GM23248 (cell line): ENCODE measurements at regions not wholly inside any gene's neighbourhood (a gene's known extent, or its start where the extent isn't known, plus 50 kb on each side); places are given as distances from the start of the nearest gene placed in this dataset.

Experiments used
- EZH2 ChIP-seq: fragments of 200-600 bp; sonication (generic); IDR thresholded peaks from 2 replicates; pipeline ENCODE4 v1.6.1; 2018; ENCODE audit warnings: antibody characterized with exemption, mild to moderate bottlenecking; ENCODE audit not compliant: insufficient read depth, poor library complexity, severe bottlenecking
- EZH2phosphoT487 ChIP-seq: fragments of 200-600 bp; sonication (generic); IDR thresholded peaks from 2 replicates; pipeline ENCODE4 v1.6.1; 2018; ENCODE audit warnings: antibody characterized with exemption, moderate library complexity, mild to moderate bottlenecking, low read depth; ENCODE audit not compliant: insufficient read depth

DNA sequence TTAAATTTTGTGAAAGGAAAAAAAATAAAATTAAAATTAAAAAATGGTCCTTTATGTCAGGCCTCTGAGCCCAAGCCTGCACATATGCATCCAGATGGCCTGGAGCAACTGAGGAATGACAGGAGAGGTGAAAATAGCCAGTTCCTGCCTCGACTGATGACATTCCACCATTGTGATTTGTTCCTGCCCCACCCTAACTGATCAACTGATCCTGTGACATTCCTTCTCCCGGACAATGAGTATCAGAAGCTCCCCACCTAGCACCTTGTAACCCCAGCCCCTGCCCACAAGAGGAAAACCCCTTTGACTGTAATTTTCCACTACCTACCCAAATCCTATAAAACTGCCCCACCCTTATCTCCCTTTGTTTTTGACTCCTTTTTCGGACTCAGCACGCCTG is 972.2 kb upstream of the GHITM start:
- TF ChIP-seq EZH2phosphoT487 (no peak), EZH2 (no peak)
